ENCODE measurements at regions not wholly inside any gene's neighbourhood (a gene's known extent, or its start where the extent isn't known, plus 50 kb on each side); places are given as distances from the start of the nearest gene placed in this dataset.

DNA sequence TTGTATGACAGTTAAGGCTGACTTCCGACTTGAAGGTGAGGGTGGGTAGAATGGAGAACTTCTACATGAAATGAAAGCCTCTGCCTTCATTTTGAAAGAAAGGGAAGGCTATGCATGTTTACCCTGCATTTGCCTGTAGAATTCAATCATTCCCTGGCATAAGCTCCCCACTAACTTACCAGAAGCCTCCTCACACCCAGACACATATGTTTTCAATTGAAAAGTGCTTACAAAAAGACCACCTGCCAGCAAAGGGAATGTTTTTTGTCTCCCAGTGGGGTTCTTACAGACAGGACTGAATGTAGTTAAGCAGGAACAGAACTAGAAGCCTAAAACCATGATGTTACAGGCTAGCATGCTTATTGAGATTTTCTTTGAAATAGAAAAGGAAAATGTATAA lies 392.1 kb upstream of the HSF2 start:
- RAD21 ChIA-PET (ENCODE audit: unreplicated experiment), result no interaction called here
- H3K4me2 ChIP-seq (ENCODE audit: control insufficient read depth, insufficient read depth), result no peak overlapping the region

More for the DNA sequence above, 392.1 kb upstream of the HSF2 start:
- intact Hi-C loops (cut with micrococcal nuclease; ENCODE audit: unreplicated experiment), result no loop called here
- Histone ChIP-seq H3K9me3 (replicated peaks; ENCODE audit: control insufficient read depth, insufficient read depth, low read length) (no peaks in the 10 kb centered on the region), H3K27ac (ENCODE audit: control insufficient read depth, insufficient read depth) (no peak overlapping the region), H3K79me2 (ENCODE audit: control insufficient read depth, insufficient read depth, low read length) (no peaks in the 10 kb centered on the region), H3K4me3 (no peak overlapping the region), H4K20me1 (ENCODE audit: control insufficient read depth, insufficient read depth) (no peaks in the 10 kb centered on the region), H3K9ac (ENCODE audit: control insufficient read depth, insufficient read depth, low read length) (no peak overlapping the region), H3K36me3 (ENCODE audit: control insufficient read depth in 2 of 2, insufficient read depth in 2 of 2, low read length in 1 of 2) (no peaks in the 10 kb centered on the region), H3K27me3 (replicated peaks in 1 of 2; ENCODE audit: control insufficient read depth in 2 of 2, insufficient read depth in 2 of 2, low read length in 1 of 2) (no peaks in the 10 kb centered on the region), H3K4me1 (ENCODE audit: control insufficient read depth, insufficient read depth, low read length) (no peaks in the 10 kb centered on the region), H2AFZ (ENCODE audit: control insufficient read depth, low read depth, low read length) (no peak overlapping the region)
- BruUV-seq (replicated peaks), result no TSS peak
- no peak for FAIRE-seq
- ChIA-PET CTCF (no interaction called here), SMC1A (ENCODE audit: uncharacterized antibody, unreplicated experiment) (no interaction called here), POLR2A (no interaction called here)
- TF ChIP-seq SUZ12 (IDR thresholded peaks at IDR 0.05; ENCODE audit: unreplicated experiment), result no peak
- TF ChIP-seq BHLHE40 (IDR thresholded peaks at IDR 0.05; ENCODE audit: borderline replicate concordance in 1 of 2, low read depth in 2 of 2, low read length in 1 of 2), result no peak
- TF ChIP-seq FOXK2 (IDR thresholded peaks at IDR 0.05), result no peak
- no peak for TF ChIP-seq ZSCAN29 (IDR thresholded peaks at IDR 0.05)
- TF ChIP-seq, protein P1, sequence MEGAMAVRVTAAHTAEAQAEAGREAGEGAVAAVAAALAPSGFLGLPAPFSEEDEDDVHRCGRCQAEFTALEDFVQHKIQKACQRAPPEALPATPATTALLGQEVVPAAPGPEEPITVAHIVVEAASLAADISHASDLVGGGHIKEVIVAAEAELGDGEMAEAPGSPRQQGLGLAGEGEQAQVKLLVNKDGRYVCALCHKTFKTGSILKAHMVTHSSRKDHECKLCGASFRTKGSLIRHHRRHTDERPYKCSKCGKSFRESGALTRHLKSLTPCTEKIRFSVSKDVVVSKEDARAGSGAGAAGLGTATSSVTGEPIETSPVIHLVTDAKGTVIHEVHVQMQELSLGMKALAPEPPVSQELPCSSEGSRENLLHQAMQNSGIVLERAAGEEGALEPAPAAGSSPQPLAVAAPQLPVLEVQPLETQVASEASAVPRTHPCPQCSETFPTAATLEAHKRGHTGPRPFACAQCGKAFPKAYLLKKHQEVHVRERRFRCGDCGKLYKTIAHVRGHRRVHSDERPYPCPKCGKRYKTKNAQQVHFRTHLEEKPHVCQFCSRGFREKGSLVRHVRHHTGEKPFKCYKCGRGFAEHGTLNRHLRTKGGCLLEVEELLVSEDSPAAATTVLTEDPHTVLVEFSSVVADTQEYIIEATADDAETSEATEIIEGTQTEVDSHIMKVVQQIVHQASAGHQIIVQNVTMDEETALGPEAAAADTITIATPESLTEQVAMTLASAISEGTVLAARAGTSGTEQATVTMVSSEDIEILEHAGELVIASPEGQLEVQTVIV (IDR thresholded peaks at IDR 0.05; ENCODE audit: borderline replicate concordance, partially characterized antibody), result no peak
- TF ChIP-seq, protein P2, sequence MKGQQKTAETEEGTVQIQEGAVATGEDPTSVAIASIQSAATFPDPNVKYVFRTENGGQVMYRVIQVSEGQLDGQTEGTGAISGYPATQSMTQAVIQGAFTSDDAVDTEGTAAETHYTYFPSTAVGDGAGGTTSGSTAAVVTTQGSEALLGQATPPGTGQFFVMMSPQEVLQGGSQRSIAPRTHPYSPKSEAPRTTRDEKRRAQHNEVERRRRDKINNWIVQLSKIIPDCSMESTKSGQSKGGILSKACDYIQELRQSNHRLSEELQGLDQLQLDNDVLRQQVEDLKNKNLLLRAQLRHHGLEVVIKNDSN (IDR thresholded peaks at IDR 0.05; ENCODE audit: borderline replicate concordance, extremely low read length, insufficient read depth, low read depth, low read length), result no peak
- in situ Hi-C loops (cut with MboI), result no loop called here
- no peak for DNase-seq (ENCODE audit: low read depth, low spot score)
- ATAC-seq, result no peak
- 0% methylated on average over 1 of the region's 1 CpG for WGBS (ENCODE audit: insufficient coverage, insufficient replicate concordance, low lambda C conversion rate, missing lambda C conversion rate)

All from GM12878 (cell line).